PC-3 (cell line): ENCODE measurements at regions not wholly inside any gene's neighbourhood (a gene's known extent, or its start where the extent isn't known, plus 50 kb on each side); places are given as distances from the start of the nearest gene placed in this dataset.

Source experiments
- ATAC-seq: fragments of 200-7000 bp; cut with Tn5 transposase; 2 replicates; pipeline ENCODE4 v1.9.1; 2020; ENCODE audit warnings: mild to moderate bottlenecking, moderate library complexity
- BruUV-seq: library from RNA; stranded (reverse); fragments of 400-500 nt; replicated peaks from 2 replicates; lab custom pipeline; 2021; lab: Mats Ljungman, UMichigan
- CTCF ChIA-PET: fragments of 300-600 bp; sonication (Branson Sonifier 250); formaldehyde crosslinking; loops from one replicate; lab custom pipeline; 2022; ENCODE audit warnings: antibody characterized with exemption; lab: Charles Lee
- POLR2A ChIA-PET: fragments of 300-600 bp; sonication (Branson Sonifier 250); formaldehyde crosslinking; loops from one replicate; lab custom pipeline; 2022; ENCODE audit warnings: antibody characterized with exemption; ENCODE audit not compliant: unreplicated experiment; lab: Charles Lee
- DNase-seq: peaks from one replicate; pipeline ENCODE4 v3.0.0-alpha.2; 2015
- H2AFZ ChIP-seq: fragments of 300-600 bp; sonication (generic); 2 replicates; pipeline ENCODE4 v1.6.0; 2016; ENCODE audit warnings: antibody characterized with exemption, low read length
- H3F3A ChIP-seq: fragments of 300-600 bp; sonication (generic); one replicate; pipeline ENCODE4 v1.6.0; 2017; ENCODE audit warnings: antibody characterized with exemption, low read length, control low read depth, mild to moderate bottlenecking; ENCODE audit not compliant: unreplicated experiment
- H3K27ac ChIP-seq: fragments of 300-600 bp; sonication (generic); 2 replicates; pipeline ENCODE4 v1.5.1; 2016; ENCODE audit warnings: mild to moderate bottlenecking, low read length
- H3K27me3 ChIP-seq: fragments of 300-600 bp; sonication (generic); 2 replicates; pipeline ENCODE4 v1.6.1; 2016; ENCODE audit warnings: low read length, mixed read lengths
- H3K36me3 ChIP-seq: fragments of 300-600 bp; sonication (generic); 2 replicates; pipeline ENCODE4 v1.6.1; 2016; ENCODE audit warnings: low read depth, mixed run types, low read length, mixed read lengths
- H3K4me1 ChIP-seq: fragments of 300-600 bp; sonication (generic); 2 replicates; pipeline ENCODE4 v1.5.1; 2016; ENCODE audit warnings: low read length; ENCODE audit not compliant: insufficient read depth
- H3K4me2 ChIP-seq: fragments of 300-600 bp; sonication (generic); 2 replicates; pipeline ENCODE4 v1.6.0; 2016; ENCODE audit warnings: low read length
- H3K4me3 ChIP-seq: fragments of 300-600 bp; sonication (generic); 2 replicates; pipeline ENCODE4 v1.5.1; 2016; ENCODE audit warnings: mild to moderate bottlenecking, low read length, mixed read lengths
- H3K79me2 ChIP-seq: fragments of 300-600 bp; sonication (generic); 2 replicates; pipeline ENCODE4 v1.6.1; 2017; ENCODE audit warnings: low read length, mixed read lengths
- H3K9ac ChIP-seq: fragments of 300-600 bp; sonication (generic); 2 replicates; pipeline ENCODE4 v1.6.0; 2016; ENCODE audit warnings: mild to moderate bottlenecking, low read length
- H3K9me2 ChIP-seq: fragments of 300-600 bp; sonication (generic); replicated peaks from 2 replicates; pipeline ENCODE4 v1.6.1; 2016; ENCODE audit warnings: mixed run types, low read length, mixed read lengths
- H3K9me3 ChIP-seq: fragments of 300-600 bp; sonication (generic); 2 replicates; pipeline ENCODE4 v1.6.1; 2016; ENCODE audit warnings: low read length, mixed read lengths
- H4K20me1 ChIP-seq: fragments of 300-600 bp; sonication (generic); 2 replicates; pipeline ENCODE4 v1.6.1; 2016; ENCODE audit warnings: low read length, mixed read lengths
- CTCF ChIP-seq: fragments of 300-600 bp; sonication (generic); conservative IDR thresholded peaks from 2 replicates; pipeline ENCODE4 v1.5.1; 2017; ENCODE audit warnings: antibody characterized with exemption, low read depth, mild to moderate bottlenecking, low read length
- EZH2 ChIP-seq: fragments of 300-600 bp; sonication (generic); IDR thresholded peaks from one replicate; pipeline ENCODE4 v1.6.1; 2017; ENCODE audit warnings: antibody characterized with exemption, mild to moderate bottlenecking, low read length; ENCODE audit not compliant: unreplicated experiment
- EZH2phosphoT487 ChIP-seq: fragments of 300-600 bp; sonication (generic); IDR thresholded peaks from 2 replicates; pipeline ENCODE4 v1.6.1; 2018; ENCODE audit warnings: mild to moderate bottlenecking, antibody characterized with exemption, low read length, borderline replicate concordance
- intact Hi-C: fragments of 100-400 bp; cut with micrococcal nuclease; formaldehyde crosslinking; loops from 2 replicates; pipeline ENCODE4 v1.9.0; 2023

GRCh38 chr14:97820781-97821180 lies 1023.6 kb downstream of the VRK1 start:
- Histone ChIP-seq H3K27ac (no peak overlapping the region), H3K27me3 (no peaks in the 10 kb centered on the region), H3K9ac (no peak overlapping the region), H3K36me3 (no peaks in the 10 kb centered on the region), H2AFZ (no peak overlapping the region), H3F3A (no peaks in the 10 kb centered on the region), H3K9me2 (no peaks in the 10 kb centered on the region), H4K20me1 (no peaks in the 10 kb centered on the region), H3K4me1 (no peaks in the 10 kb centered on the region), H3K9me3 (no peaks in the 10 kb centered on the region), H3K79me2 (no peaks in the 10 kb centered on the region), H3K4me3 (no peak overlapping the region), H3K4me2 (no peak overlapping the region)
- ChIA-PET POLR2A (no interaction called here), CTCF (no interaction called here)
- DNase-seq (no peak), ATAC-seq (no peak)
- intact Hi-C loops = no loop called here
- TF ChIP-seq CTCF (no peak), EZH2phosphoT487 (no peak), EZH2 (no peak)
- no TSS peak for BruUV-seq

GRCh38 chr14:97824218-97824617 lies 1027.0 kb downstream of the VRK1 start:
- H3K4me2 ChIP-seq = no peak overlapping the region
- BruUV-seq = no TSS peak
- ChIA-PET POLR2A (no interaction called here), CTCF (no interaction called here)
- no peaks in the 10 kb centered on the region for H3K9me2 ChIP-seq
- H4K20me1 ChIP-seq = no peaks in the 10 kb centered on the region
- H3F3A ChIP-seq = no peaks in the 10 kb centered on the region
- intact Hi-C loops = no loop called here
- ATAC-seq = no peak
- TF ChIP-seq EZH2phosphoT487 (no peak), EZH2 (no peak), CTCF (no peak)
- H3K36me3 ChIP-seq = no peaks in the 10 kb centered on the region
- DNase-seq = no peak
- H3K4me3 ChIP-seq = no peak overlapping the region
- H3K79me2 ChIP-seq = no peaks in the 10 kb centered on the region
- no peaks in the 10 kb centered on the region for H3K9me3 ChIP-seq
- no peaks in the 10 kb centered on the region for H3K4me1 ChIP-seq
- no peak overlapping the region for H3K27ac ChIP-seq
- no peaks in the 10 kb centered on the region for H3K27me3 ChIP-seq
- H3K9ac ChIP-seq = no peak overlapping the region
- H2AFZ ChIP-seq = no peak overlapping the region

- Histone ChIP-seq H3K4me3 (no peak overlapping the region), H3K9ac (no peak overlapping the region), H3K79me2 (no peaks in the 10 kb centered on the region), H3K4me2 (no peak overlapping the region), H3K27ac (no peak overlapping the region), H3K9me3 (no peaks in the 10 kb centered on the region), H4K20me1 (no peaks in the 10 kb centered on the region), H3K36me3 (no peaks in the 10 kb centered on the region), H3K27me3 (peaks cover 18% of the 10 kb centered on the region), H2AFZ (no peak overlapping the region), H3K4me1 (no peaks in the 10 kb centered on the region), H3F3A (no peaks in the 10 kb centered on the region), H3K9me2 (no peaks in the 10 kb centered on the region)
- BruUV-seq = no TSS peak
- intact Hi-C loops = no loop called here
- peak; percentile 48 for DNase-seq
- POLR2A ChIA-PET = no interaction called here
- TF ChIP-seq EZH2phosphoT487 (no peak), EZH2 (no peak), CTCF (no peak)
- CTCF ChIA-PET = no interaction called here
- ATAC-seq = no peak
Observed at GRCh38 chr14:97827746-97828145, 1030.6 kb downstream of the VRK1 start.
